Fibroblast of lung (primary cell): ENCODE measurements at regions not wholly inside any gene's neighbourhood (a gene's known extent, or its start where the extent isn't known, plus 50 kb on each side); places are given as distances from the start of the nearest gene placed in this dataset.

Experiments used
- CTCF ChIP-seq, 2 donors: IDR thresholded peaks in 1 of 2; conservative IDR thresholded peaks in 1 of 2; 1 replicate in 1 of 2; 2 replicates in 1 of 2; pipeline ENCODE4 v1.5.1; 2011 to 2012; ENCODE audit warnings: low read length in 2 of 2, control low read depth in 1 of 2, inconsistent platforms in 1 of 2, low read depth in 1 of 2, mild to moderate bottlenecking in 1 of 2
- EZH2 ChIP-seq: IDR thresholded peaks from 2 replicates; pipeline ENCODE4 v1.5.1; 2012; ENCODE audit warnings: low read length, control low read depth, mild to moderate bottlenecking; ENCODE audit errors: missing control alignments

- no peak for TF ChIP-seq CTCF (conservative IDR thresholded peaks at IDR 0.05 in 1 of 2, IDR thresholded peaks at IDR 0.05 in 1 of 2; ENCODE audit: low read depth in 1 of 2, low read length in 2 of 2)
- no peak for TF ChIP-seq EZH2
Measured at GRCh38 chr2:180733330-180733729, 247.1 kb upstream of the UBE2E3 start.
